ENCODE measurements at regions not wholly inside any gene's neighbourhood (a gene's known extent, or its start where the extent isn't known, plus 50 kb on each side); places are given as distances from the start of the nearest gene placed in this dataset.

DNA sequence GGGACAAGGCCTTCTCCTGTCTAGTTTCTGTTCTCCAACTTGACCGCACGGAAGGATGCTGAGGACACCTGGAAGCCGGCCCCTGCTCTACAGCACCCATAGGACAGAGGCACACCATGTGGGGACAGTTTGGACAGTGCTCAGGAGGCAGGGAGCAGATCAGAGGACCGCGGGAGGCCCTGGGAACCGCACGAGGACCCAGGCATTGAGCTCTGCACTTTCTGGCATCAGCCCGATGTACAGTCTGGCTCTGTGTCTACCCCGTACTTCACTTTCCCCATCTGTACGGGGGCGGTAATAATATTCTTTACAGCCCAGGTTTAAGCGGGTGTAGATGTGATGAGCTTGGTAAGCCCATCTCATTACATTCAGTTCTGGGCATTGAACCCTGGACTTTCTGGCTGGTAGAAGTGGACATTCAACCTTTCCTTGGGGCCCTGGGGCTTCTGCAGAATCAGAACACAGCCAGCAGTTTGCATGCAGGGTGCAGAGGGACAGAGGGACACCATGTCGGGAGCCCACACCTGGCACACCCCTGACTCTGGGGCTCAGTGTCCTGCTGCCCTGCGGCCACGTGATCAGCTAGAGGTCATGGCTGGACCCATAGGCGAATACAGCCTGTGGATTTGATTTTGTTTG lies 258.7 kb downstream of the SEC14L1 start (continued):
- TF ChIP-seq SP1 (IDR thresholded peaks at IDR 0.05; ENCODE audit: low read depth, low read length) (no peak), SAP30 (IDR thresholded peaks at IDR 0.05; ENCODE audit: insufficient read depth, insufficient replicate concordance, low read length) (no peak)
